Neural progenitor cell (in vitro differentiated cells): ENCODE measurements at regions not wholly inside any gene's neighbourhood (a gene's known extent, or its start where the extent isn't known, plus 50 kb on each side); places are given as distances from the start of the nearest gene placed in this dataset.
"Not testable (repeated sequence)": the region's sequence is repeated elsewhere in the genome, so short reads cannot be mapped to it uniquely, and the experiment has no call there.

Experiments
- DNase-seq: peaks from one replicate; pipeline ENCODE4 v3.0.0-alpha.2; 2016; ENCODE audit warnings: low spot score
- H2AFZ ChIP-seq: fragments of 200-600 bp; sonication (generic); replicated peaks from 2 replicates; pipeline ENCODE4 v1.6.1; 2016; ENCODE audit warnings: antibody characterized with exemption
- H3F3A ChIP-seq: fragments of 200-600 bp; sonication (generic); 2 replicates; pipeline ENCODE4 v1.6.1; 2016; ENCODE audit warnings: antibody characterized with exemption, low read depth
- H3K27ac ChIP-seq: fragments of 200-600 bp; sonication (generic); 2 replicates; pipeline ENCODE4 v1.5.1; 2016; ENCODE audit warnings: mild to moderate bottlenecking
- H3K27me3 ChIP-seq: fragments of 200-600 bp; sonication (generic); 2 replicates; pipeline ENCODE4 v1.6.1; 2016; ENCODE audit warnings: mild to moderate bottlenecking, moderate library complexity
- H3K36me3 ChIP-seq: fragments of 200-600 bp; sonication (generic); 2 replicates; pipeline ENCODE4 v1.5.1; 2016
- H3K4me1 ChIP-seq: fragments of 200-600 bp; sonication (generic); 2 replicates; pipeline ENCODE4 v1.6.1; 2016; ENCODE audit warnings: mixed run types
- H3K4me2 ChIP-seq: fragments of 200-600 bp; sonication (generic); 2 replicates; pipeline ENCODE4 v1.6.1; 2016
- H3K4me3 ChIP-seq: fragments of 200-600 bp; sonication (generic); 2 replicates; pipeline ENCODE4 v1.5.1; 2016
- H3K79me2 ChIP-seq: fragments of 200-600 bp; sonication (generic); 2 replicates; pipeline ENCODE4 v1.6.1; 2016; ENCODE audit warnings: low read depth
- H3K9ac ChIP-seq: fragments of 200-600 bp; sonication (generic); 2 replicates; pipeline ENCODE4 v1.6.1; 2016
- H3K9me3 ChIP-seq: fragments of 200-600 bp; sonication (generic); 2 replicates; pipeline ENCODE4 v1.5.1; 2016; ENCODE audit warnings: low read depth
- H4K20me1 ChIP-seq: fragments of 200-600 bp; sonication (generic); 2 replicates; pipeline ENCODE4 v1.6.1; 2016; ENCODE audit warnings: low read depth
- H3K27ac Mint-ChIP-seq: 3 replicates; pipeline ENCODE4 v1.8.0; 2021; ENCODE audit warnings: mixed read lengths
- H3K27me3 Mint-ChIP-seq: 2 replicates; pipeline ENCODE4 v1.8.0; 2022; ENCODE audit warnings: low read depth, mild to moderate bottlenecking, inconsistent platforms, moderate library complexity, mixed read lengths; ENCODE audit not compliant: insufficient read depth
- H3K36me3 Mint-ChIP-seq: 3 replicates; pipeline ENCODE4 v1.8.0; 2021; ENCODE audit warnings: mixed read lengths
- H3K4me1 Mint-ChIP-seq: 3 replicates; pipeline ENCODE4 v1.8.0; 2021; ENCODE audit warnings: mixed read lengths
- H3K4me3 Mint-ChIP-seq: 3 replicates; pipeline ENCODE4 v1.8.0; 2021; ENCODE audit warnings: mild to moderate bottlenecking, moderate library complexity, mixed read lengths
- H3K9me3 Mint-ChIP-seq: 3 replicates; pipeline ENCODE4 v1.8.0; 2020; ENCODE audit warnings: mixed read lengths
- CTCF ChIP-seq: fragments of 200-600 bp; sonication (generic); IDR thresholded peaks from 2 replicates; pipeline ENCODE4 v1.5.1; 2017; ENCODE audit warnings: antibody characterized with exemption, mild to moderate bottlenecking
- EZH2 ChIP-seq: fragments of 200-600 bp; sonication (generic); IDR thresholded peaks from 2 replicates; pipeline ENCODE4 v1.6.1; 2017; ENCODE audit warnings: antibody characterized with exemption, mild to moderate bottlenecking, moderate library complexity
- EZH2phosphoT487 ChIP-seq: fragments of 200-600 bp; sonication (generic); IDR thresholded peaks from 2 replicates; pipeline ENCODE4 v1.6.1; 2017; ENCODE audit warnings: antibody characterized with exemption

GRCh38 chr13:20294497-20294896 lies 62.4 kb upstream of the GJB6 start:
- no peaks in the 10 kb centered on the region for H3K4me1 Mint-ChIP-seq
- H3K4me1 ChIP-seq = no peaks in the 10 kb centered on the region
- TF ChIP-seq EZH2 (no peak), CTCF (peak; percentile 55), EZH2phosphoT487 (no peak)
- H3K27ac Mint-ChIP-seq = no peak overlapping the region
- no peaks in the 10 kb centered on the region for H3K36me3 ChIP-seq
- H3K36me3 Mint-ChIP-seq = no peaks in the 10 kb centered on the region
- no peak overlapping the region for H3K9ac ChIP-seq
- no peaks in the 10 kb centered on the region for H3K9me3 Mint-ChIP-seq
- H3K27me3 Mint-ChIP-seq = peaks cover 8% of the 10 kb centered on the region
- H3K4me3 Mint-ChIP-seq = no peak overlapping the region
- H2AFZ ChIP-seq = no peak overlapping the region
- no peak overlapping the region for H3K4me2 ChIP-seq
- H3K9me3 ChIP-seq = no peaks in the 10 kb centered on the region
- no peak overlapping the region for H3K4me3 ChIP-seq
- DNase-seq = peak; percentile 33
- H3K79me2 ChIP-seq = no peaks in the 10 kb centered on the region
- H4K20me1 ChIP-seq = no peaks in the 10 kb centered on the region
- no peaks in the 10 kb centered on the region for H3K27me3 ChIP-seq
- H3F3A ChIP-seq = no peaks in the 10 kb centered on the region
- no peak overlapping the region for H3K27ac ChIP-seq

- not testable (repeated sequence) for H3K79me2 ChIP-seq, H3K4me2 ChIP-seq, H3K27me3 ChIP-seq, H3K27ac ChIP-seq, H3K9me3 ChIP-seq, H3K4me3 Mint-ChIP-seq, H3K4me1 Mint-ChIP-seq, H3K27me3 Mint-ChIP-seq, H3K36me3 ChIP-seq, H3K36me3 Mint-ChIP-seq, H2AFZ ChIP-seq, H3K4me3 ChIP-seq, H3K4me1 ChIP-seq, H3K27ac Mint-ChIP-seq, H3F3A ChIP-seq, H3K9ac ChIP-seq, H4K20me1 ChIP-seq, H3K9me3 Mint-ChIP-seq, DNase-seq
These were observed 60.2 kb upstream of the GJB6 start for GRCh38 chr13:20292301-20292700.

GRCh38 chr13:20291675-20292074 lies 59.6 kb upstream of the GJB6 start:
- Histone ChIP-seq H3K4me1 (no peaks in the 10 kb centered on the region), H3F3A (no peaks in the 10 kb centered on the region), H3K4me2 (no peak overlapping the region), H3K4me3 (no peak overlapping the region), H3K79me2 (no peaks in the 10 kb centered on the region), H3K27me3 (no peaks in the 10 kb centered on the region), H2AFZ (no peak overlapping the region), H3K9ac (no peak overlapping the region), H3K27ac (no peak overlapping the region), H3K36me3 (no peaks in the 10 kb centered on the region), H4K20me1 (no peaks in the 10 kb centered on the region), H3K9me3 (no peaks in the 10 kb centered on the region)
- H3K36me3 Mint-ChIP-seq = peaks cover 2% of the 10 kb centered on the region
- TF ChIP-seq CTCF (no peak), EZH2phosphoT487 (no peak), EZH2 (no peak)
- peaks cover 3% of the 10 kb centered on the region for H3K27me3 Mint-ChIP-seq
- peaks cover 9% of the 10 kb centered on the region for H3K9me3 Mint-ChIP-seq
- no peaks in the 10 kb centered on the region for H3K4me1 Mint-ChIP-seq
- no peak overlapping the region for H3K4me3 Mint-ChIP-seq
- no peak overlapping the region for H3K27ac Mint-ChIP-seq
- DNase-seq = no peak

DNA sequence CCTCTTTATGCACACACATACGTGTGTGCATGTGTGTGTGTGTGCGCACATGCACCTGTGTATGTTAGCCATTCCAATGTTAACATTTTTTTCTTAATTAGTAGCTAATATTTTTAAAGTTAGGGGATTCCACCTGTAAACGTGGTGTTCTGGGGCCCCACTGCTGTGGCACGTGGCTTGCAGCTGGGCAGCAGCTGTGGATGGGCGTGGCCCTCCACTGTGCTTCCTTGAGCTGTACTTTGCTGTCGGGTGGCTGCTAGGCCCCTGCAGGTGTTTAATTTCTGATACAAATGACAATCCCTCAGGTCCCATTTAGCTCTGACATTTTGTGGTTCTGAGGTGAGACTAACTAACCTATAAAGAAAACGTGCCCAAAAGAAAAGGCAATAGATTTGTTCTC lies 58.9 kb upstream of the GJB6 start:
- Mint-ChIP-seq H3K27ac (no peak overlapping the region), H3K36me3 (peaks cover 2% of the 10 kb centered on the region), H3K4me3 (no peak overlapping the region), H3K4me1 (no peaks in the 10 kb centered on the region), H3K27me3 (peaks cover 2% of the 10 kb centered on the region), H3K9me3 (peaks cover 15% of the 10 kb centered on the region)
- Histone ChIP-seq H3K36me3 (no peaks in the 10 kb centered on the region), H3K79me2 (no peaks in the 10 kb centered on the region), H3K9me3 (peaks cover 4% of the 10 kb centered on the region), H3K4me1 (no peaks in the 10 kb centered on the region), H4K20me1 (no peaks in the 10 kb centered on the region), H3K4me3 (no peak overlapping the region), H3K27me3 (no peaks in the 10 kb centered on the region), H3K27ac (no peak overlapping the region), H3K4me2 (no peak overlapping the region), H3F3A (no peaks in the 10 kb centered on the region), H2AFZ (no peak overlapping the region), H3K9ac (no peak overlapping the region)
- DNase-seq = no peak
- no peak for TF ChIP-seq CTCF
- TF ChIP-seq EZH2phosphoT487 = no peak
- TF ChIP-seq EZH2 = no peak
